ENCODE measurements at regions not wholly inside any gene's neighbourhood (a gene's known extent, or its start where the extent isn't known, plus 50 kb on each side); places are given as distances from the start of the nearest gene placed in this dataset.
A peak's percentile ranks its signal among the peaks of the same experiment; 100 is the strongest.

DNA sequence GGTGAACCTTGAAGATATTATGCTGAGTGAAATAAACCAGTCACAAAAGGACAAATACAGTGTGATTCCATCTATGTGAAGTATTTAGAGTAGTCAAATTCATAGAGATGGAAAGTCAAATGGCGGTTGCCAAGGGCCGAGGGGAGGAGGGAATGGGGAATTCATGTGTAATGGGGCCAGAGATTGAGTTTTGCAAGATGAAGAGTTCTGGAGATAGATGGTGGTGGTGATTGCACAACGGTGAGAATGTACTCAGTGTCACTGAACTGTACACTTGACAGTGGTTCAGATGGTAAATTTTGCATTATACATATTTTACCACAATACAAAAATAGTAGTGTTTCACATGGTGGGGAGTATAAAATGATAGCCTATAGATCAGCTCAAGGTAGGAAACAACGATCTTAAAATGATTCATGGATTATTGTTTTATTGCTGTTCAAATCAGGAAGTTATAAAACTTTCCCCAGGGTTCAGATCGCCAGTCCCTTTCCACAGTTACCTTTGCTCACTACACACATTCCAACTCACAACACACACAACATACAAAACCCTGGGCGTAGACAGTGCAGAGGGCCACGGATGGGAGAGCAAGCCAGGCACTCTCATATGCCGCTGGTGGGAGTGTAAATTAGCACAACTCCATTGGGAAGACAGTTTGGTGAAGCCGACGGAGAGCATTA is 219.9 kb downstream of the ZIC5 start:
- H3K4me3 Mint-ChIP-seq, result no peak overlapping the region
- Histone ChIP-seq H3K4me1 (ENCODE audit: control insufficient read depth, insufficient read depth, low read length, poor library complexity, severe bottlenecking) (no peaks in the 10 kb centered on the region), H3K27ac (ENCODE audit: insufficient read depth, low read length, poor library complexity, severe bottlenecking) (no peak overlapping the region), H3K36me3 (ENCODE audit: control insufficient read depth, insufficient read depth, low read length) (no peaks in the 10 kb centered on the region), H3K27me3 (ENCODE audit: control insufficient read depth, insufficient read depth, low read length) (no peaks in the 10 kb centered on the region), H3K4me3 (ENCODE audit: low read depth, low read length) (no peak overlapping the region), H3K9me3 (ENCODE audit: control insufficient read depth in 2 of 2, low read length in 2 of 2) (no peaks in the 10 kb centered on the region)
- peaks cover 0 to 5% (median 2%) of the 10 kb centered on the region in 4 donors for H3K4me1 Mint-ChIP-seq
- H3K9me3 Mint-ChIP-seq, result peaks cover 0 to 2% (median 0%) of the 10 kb centered on the region in 7 donors
- peaks cover 26% of the 10 kb centered on the region for H3K36me3 Mint-ChIP-seq
- no peaks in the 10 kb centered on the region for H3K27me3 Mint-ChIP-seq
- H3K27ac Mint-ChIP-seq, result peak overlapping the region in 1 of 3 donors; percentile 21
- ATAC-seq (ENCODE audit: low read depth in 2 of 2) (no peak), DNase-seq (no peak)

DNA sequence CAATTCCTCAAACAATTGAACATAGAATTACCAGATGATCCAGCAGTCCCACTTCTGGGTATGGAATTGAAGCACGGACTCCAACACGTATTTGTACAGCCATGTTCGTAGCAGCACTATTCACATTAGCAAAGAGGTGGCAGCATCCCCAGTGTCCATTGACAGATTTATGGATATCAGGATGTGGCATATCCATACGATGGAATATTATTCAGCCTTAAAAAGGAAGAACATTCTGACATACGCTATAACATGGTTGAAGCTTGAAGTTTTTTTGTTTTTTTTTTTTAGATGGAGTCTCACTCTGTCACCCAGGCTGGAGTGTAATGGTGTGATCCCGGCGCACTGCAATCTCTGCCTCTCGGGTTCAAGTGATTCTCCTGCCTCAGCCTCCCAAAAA is 220.6 kb downstream of the ZIC5 start:
- H3K4me1 ChIP-seq (ENCODE audit: control insufficient read depth, insufficient read depth, low read length, poor library complexity, severe bottlenecking), result no peaks in the 10 kb centered on the region
- Mint-ChIP-seq H3K27me3 (no peaks in the 10 kb centered on the region), H3K4me1 (peaks cover 0 to 5% (median 2%) of the 10 kb centered on the region in 4 donors), H3K27ac (no peak overlapping the region), H3K4me3 (no peak overlapping the region), H3K36me3 (peaks cover 26% of the 10 kb centered on the region), H3K9me3 (peaks cover 0 to 2% (median 0%) of the 10 kb centered on the region in 7 donors)
- no peaks in the 10 kb centered on the region for H3K27me3 ChIP-seq (ENCODE audit: control insufficient read depth, insufficient read depth, low read length)
- no peak overlapping the region for H3K4me3 ChIP-seq (ENCODE audit: low read depth, low read length)
- H3K27ac ChIP-seq (ENCODE audit: insufficient read depth, low read length, poor library complexity, severe bottlenecking), result no peak overlapping the region
- ATAC-seq (ENCODE audit: low read depth in 2 of 2) (no peak), DNase-seq (no peak)
- no peaks in the 10 kb centered on the region for H3K36me3 ChIP-seq (ENCODE audit: control insufficient read depth, insufficient read depth, low read length)
- no peaks in the 10 kb centered on the region for H3K9me3 ChIP-seq (ENCODE audit: control insufficient read depth in 2 of 2, low read length in 2 of 2)

DNA sequence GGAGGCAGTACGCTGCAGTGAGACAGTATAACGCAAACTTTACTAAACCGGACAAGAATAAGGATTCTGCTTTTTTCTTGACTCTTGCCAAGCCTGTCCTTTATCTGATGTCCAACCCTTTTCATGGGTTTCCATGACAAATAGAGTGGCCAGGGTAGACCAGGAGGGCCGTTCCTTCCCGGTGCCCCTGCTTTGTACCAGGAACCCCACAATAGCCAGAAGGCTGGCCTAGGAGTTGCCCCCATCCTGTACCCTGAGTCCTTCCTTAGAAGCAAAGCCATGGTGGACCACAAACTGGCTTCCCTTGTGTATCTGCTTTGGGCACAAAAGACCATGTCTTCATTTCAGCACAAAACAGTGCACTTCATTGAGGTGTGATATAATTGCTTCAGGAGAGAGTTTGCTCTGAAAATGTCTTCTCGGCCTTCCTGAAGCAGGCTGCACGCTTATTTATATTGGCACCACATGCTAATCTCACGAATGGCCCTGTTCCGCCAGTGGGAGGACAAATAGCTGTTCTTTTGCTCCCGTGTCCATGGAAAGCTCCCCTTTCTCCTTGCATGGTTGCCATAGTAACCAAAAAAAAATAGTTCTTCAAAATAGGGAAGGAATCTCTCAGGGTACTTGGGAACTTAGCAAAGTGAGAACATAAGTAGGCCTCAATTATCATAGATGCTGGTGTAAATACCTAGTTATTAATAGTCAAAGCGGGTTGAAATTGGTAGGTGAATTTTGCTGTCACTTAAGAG is 222.1 kb downstream of the ZIC5 start:
- DNase-seq, result no peak
- no peak for ATAC-seq (ENCODE audit: low read depth in 2 of 2)
- Mint-ChIP-seq H3K27me3 (no peaks in the 10 kb centered on the region), H3K27ac (no peak overlapping the region), H3K36me3 (peaks cover 19% of the 10 kb centered on the region), H3K4me3 (no peak overlapping the region), H3K4me1 (peaks cover 0 to 5% (median 3%) of the 10 kb centered on the region in 4 donors), H3K9me3 (no peaks in the 10 kb centered on the region)
- H3K36me3 ChIP-seq (ENCODE audit: control insufficient read depth, insufficient read depth, low read length), result no peaks in the 10 kb centered on the region
- no peaks in the 10 kb centered on the region for H3K4me1 ChIP-seq (ENCODE audit: control insufficient read depth, insufficient read depth, low read length, poor library complexity, severe bottlenecking)
- no peaks in the 10 kb centered on the region for H3K27me3 ChIP-seq (ENCODE audit: control insufficient read depth, insufficient read depth, low read length)
- no peak overlapping the region for H3K27ac ChIP-seq (ENCODE audit: insufficient read depth, low read length, poor library complexity, severe bottlenecking)
- H3K9me3 ChIP-seq (ENCODE audit: control insufficient read depth in 2 of 2, low read length in 2 of 2), result no peaks in the 10 kb centered on the region
- H3K4me3 ChIP-seq (ENCODE audit: low read depth, low read length), result no peak overlapping the region

DNA sequence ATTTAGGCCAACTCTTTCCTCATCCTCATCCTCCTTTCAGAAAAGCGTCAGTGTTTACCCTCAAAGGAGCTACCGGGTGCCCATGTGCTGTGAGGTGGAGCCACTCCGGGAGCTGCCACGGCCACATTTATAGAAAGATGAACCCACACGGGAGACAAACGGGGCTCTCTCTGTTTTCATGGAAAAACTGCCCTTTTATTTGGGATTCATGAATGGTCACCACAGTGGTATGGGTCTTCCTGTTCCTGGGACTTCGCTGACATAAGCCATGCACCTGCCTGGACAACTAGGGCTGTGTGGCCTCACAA is 224.2 kb downstream of the ZIC5 start:
- no peaks in the 10 kb centered on the region for H3K27me3 Mint-ChIP-seq
- Histone ChIP-seq H3K27ac (ENCODE audit: insufficient read depth, low read length, poor library complexity, severe bottlenecking) (no peak overlapping the region), H3K9me3 (ENCODE audit: control insufficient read depth in 2 of 2, low read length in 2 of 2) (no peaks in the 10 kb centered on the region), H3K4me3 (ENCODE audit: low read depth, low read length) (no peak overlapping the region), H3K4me1 (ENCODE audit: control insufficient read depth, insufficient read depth, low read length, poor library complexity, severe bottlenecking) (no peaks in the 10 kb centered on the region), H3K27me3 (ENCODE audit: control insufficient read depth, insufficient read depth, low read length) (no peaks in the 10 kb centered on the region), H3K36me3 (ENCODE audit: control insufficient read depth, insufficient read depth, low read length) (no peaks in the 10 kb centered on the region)
- H3K27ac Mint-ChIP-seq, result no peak overlapping the region
- peaks cover 0 to 4% (median 1%) of the 10 kb centered on the region in 4 donors for H3K4me1 Mint-ChIP-seq
- DNase-seq (no peak), ATAC-seq (ENCODE audit: low read depth in 2 of 2) (no peak)
- no peak overlapping the region for H3K4me3 Mint-ChIP-seq
- H3K36me3 Mint-ChIP-seq, result peaks cover 24% of the 10 kb centered on the region
- no peaks in the 10 kb centered on the region for H3K9me3 Mint-ChIP-seq

DNA sequence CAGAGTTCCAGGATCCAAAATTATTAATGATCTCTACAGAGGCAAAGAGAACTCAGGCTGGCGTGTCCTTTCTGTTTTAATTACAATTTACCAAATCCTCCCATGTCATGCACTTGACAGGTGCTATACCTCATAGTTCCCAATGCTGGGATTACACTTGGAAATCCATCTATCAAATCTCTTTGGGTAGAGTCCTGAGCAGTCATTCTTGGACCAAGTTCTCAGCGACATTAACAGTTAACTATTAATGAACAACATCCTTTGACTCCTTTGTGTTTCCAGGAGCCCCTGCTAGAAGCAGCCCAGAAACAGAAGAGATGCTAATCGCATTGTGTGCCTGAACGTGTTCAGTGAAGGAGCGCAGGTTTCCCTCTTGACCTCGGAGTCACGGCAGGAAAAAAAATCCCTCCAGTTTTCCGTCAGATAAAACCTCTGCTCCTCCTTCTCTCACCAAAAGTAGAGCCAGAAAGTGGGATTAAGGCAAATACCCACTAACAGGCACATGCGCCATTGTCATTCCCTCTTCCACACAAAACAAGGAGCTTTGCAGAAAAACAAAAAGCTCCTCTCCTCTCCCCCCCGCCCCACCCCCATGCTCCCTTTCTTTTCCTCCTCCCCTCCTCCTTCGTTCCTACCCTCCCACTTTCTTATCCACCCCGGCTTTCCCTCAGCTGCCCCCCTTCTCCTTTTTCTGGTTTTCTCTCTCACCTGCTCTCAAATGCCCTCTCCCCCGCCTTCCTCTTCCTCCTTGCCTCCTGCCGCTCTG is 224.7 kb downstream of the ZIC5 start:
- DNase-seq (no peak), ATAC-seq (ENCODE audit: low read depth in 2 of 2) (no peak)
- no peaks in the 10 kb centered on the region for H3K36me3 ChIP-seq (ENCODE audit: control insufficient read depth, insufficient read depth, low read length)
- H3K4me3 ChIP-seq (ENCODE audit: low read depth, low read length), result no peak overlapping the region
- H3K4me1 ChIP-seq (ENCODE audit: control insufficient read depth, insufficient read depth, low read length, poor library complexity, severe bottlenecking), result no peaks in the 10 kb centered on the region
- Mint-ChIP-seq H3K27me3 (no peaks in the 10 kb centered on the region), H3K27ac (no peak overlapping the region), H3K4me3 (no peak overlapping the region), H3K36me3 (peaks cover 22% of the 10 kb centered on the region), H3K9me3 (no peaks in the 10 kb centered on the region), H3K4me1 (peaks cover 0 to 2% (median under 1%) of the 10 kb centered on the region in 4 donors)
- no peak overlapping the region for H3K27ac ChIP-seq (ENCODE audit: insufficient read depth, low read length, poor library complexity, severe bottlenecking)
- H3K9me3 ChIP-seq (ENCODE audit: control insufficient read depth in 2 of 2, low read length in 2 of 2), result no peaks in the 10 kb centered on the region
- no peaks in the 10 kb centered on the region for H3K27me3 ChIP-seq (ENCODE audit: control insufficient read depth, insufficient read depth, low read length)

DNA sequence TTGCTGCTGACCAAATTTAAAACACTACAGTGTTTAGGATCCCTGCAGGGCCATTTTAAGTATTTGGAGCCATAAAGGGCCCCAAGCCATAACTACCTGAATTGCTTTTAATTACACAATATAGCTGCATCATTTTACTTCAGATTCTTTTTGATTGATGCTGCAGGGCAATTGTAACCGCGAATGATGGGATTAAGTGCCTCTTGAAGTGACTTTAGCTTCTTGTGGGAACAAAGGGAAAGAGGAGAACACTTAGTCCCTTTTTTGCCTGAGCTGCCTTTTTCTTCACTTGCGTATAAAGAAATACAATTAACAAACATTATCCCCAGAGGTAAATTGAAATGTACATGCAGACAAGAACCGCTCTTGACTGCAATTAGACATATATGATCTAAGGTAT is 228.5 kb downstream of the ZIC5 start:
- DNase-seq (no peak), ATAC-seq (ENCODE audit: low read depth in 2 of 2) (no peak)
- peaks cover 0 to 1% (median 0%) of the 10 kb centered on the region in 4 donors for H3K4me1 Mint-ChIP-seq
- H3K4me1 ChIP-seq (ENCODE audit: control insufficient read depth, insufficient read depth, low read length, poor library complexity, severe bottlenecking), result no peaks in the 10 kb centered on the region
- no peak overlapping the region for H3K27ac ChIP-seq (ENCODE audit: insufficient read depth, low read length, poor library complexity, severe bottlenecking)
- no peaks in the 10 kb centered on the region for H3K9me3 ChIP-seq (ENCODE audit: control insufficient read depth in 2 of 2, low read length in 2 of 2)
- H3K36me3 ChIP-seq (ENCODE audit: control insufficient read depth, insufficient read depth, low read length), result no peaks in the 10 kb centered on the region
- H3K4me3 ChIP-seq (ENCODE audit: low read depth, low read length), result no peak overlapping the region
- no peak overlapping the region for H3K4me3 Mint-ChIP-seq
- H3K27me3 ChIP-seq (ENCODE audit: control insufficient read depth, insufficient read depth, low read length), result no peaks in the 10 kb centered on the region
- no peak overlapping the region for H3K27ac Mint-ChIP-seq
- H3K27me3 Mint-ChIP-seq, result no peaks in the 10 kb centered on the region
- peaks cover 10% of the 10 kb centered on the region for H3K36me3 Mint-ChIP-seq
- H3K9me3 Mint-ChIP-seq, result no peaks in the 10 kb centered on the region

DNA sequence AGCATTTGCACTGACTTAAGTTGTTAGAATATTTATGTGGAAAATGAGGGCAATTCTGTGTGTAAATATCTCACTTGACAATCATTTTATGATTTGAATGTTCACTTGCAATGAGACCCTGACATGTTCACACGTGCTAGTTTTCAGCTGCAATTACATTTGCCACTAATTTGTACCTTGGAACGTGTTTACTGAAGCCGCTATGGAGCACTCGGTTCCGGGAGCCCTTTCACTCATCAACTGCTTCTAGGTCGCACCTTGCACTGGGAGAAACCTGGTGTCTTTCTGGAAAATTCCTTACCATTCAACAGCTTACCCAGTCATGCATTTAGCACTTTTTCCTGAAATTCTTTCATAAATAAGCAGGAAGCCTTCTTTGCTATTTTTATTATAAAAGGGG is 229.6 kb downstream of the ZIC5 start:
- H3K27ac ChIP-seq (ENCODE audit: insufficient read depth, low read length, poor library complexity, severe bottlenecking), result no peak overlapping the region
- no peak for ATAC-seq (ENCODE audit: low read depth in 2 of 2)
- no peak for DNase-seq
- H3K4me1 Mint-ChIP-seq, result peaks cover 0 to 1% (median 0%) of the 10 kb centered on the region in 4 donors
- no peaks in the 10 kb centered on the region for H3K9me3 ChIP-seq (ENCODE audit: control insufficient read depth in 2 of 2, low read length in 2 of 2)
- no peak overlapping the region for H3K4me3 ChIP-seq (ENCODE audit: low read depth, low read length)
- H3K36me3 Mint-ChIP-seq, result peaks cover 5% of the 10 kb centered on the region
- H3K36me3 ChIP-seq (ENCODE audit: control insufficient read depth, insufficient read depth, low read length), result no peaks in the 10 kb centered on the region
- H3K4me1 ChIP-seq (ENCODE audit: control insufficient read depth, insufficient read depth, low read length, poor library complexity, severe bottlenecking), result no peaks in the 10 kb centered on the region
- no peaks in the 10 kb centered on the region for H3K27me3 Mint-ChIP-seq
- H3K9me3 Mint-ChIP-seq, result no peaks in the 10 kb centered on the region
- H3K27me3 ChIP-seq (ENCODE audit: control insufficient read depth, insufficient read depth, low read length), result no peaks in the 10 kb centered on the region
- no peak overlapping the region for H3K27ac Mint-ChIP-seq
- no peak overlapping the region for H3K4me3 Mint-ChIP-seq

Data from CD4-positive, CD25-positive, alpha-beta regulatory T cell (primary cell).